Brain pericyte (primary cell): ENCODE measurements at regions not wholly inside any gene's neighbourhood (a gene's known extent, or its start where the extent isn't known, plus 50 kb on each side); places are given as distances from the start of the nearest gene placed in this dataset.

ENCODE experiments used
- DNase-seq: peaks from one replicate; pipeline ENCODE4 v3.0.0-alpha.2; 2012; ENCODE audit warnings: low read depth, low spot score

DNA sequence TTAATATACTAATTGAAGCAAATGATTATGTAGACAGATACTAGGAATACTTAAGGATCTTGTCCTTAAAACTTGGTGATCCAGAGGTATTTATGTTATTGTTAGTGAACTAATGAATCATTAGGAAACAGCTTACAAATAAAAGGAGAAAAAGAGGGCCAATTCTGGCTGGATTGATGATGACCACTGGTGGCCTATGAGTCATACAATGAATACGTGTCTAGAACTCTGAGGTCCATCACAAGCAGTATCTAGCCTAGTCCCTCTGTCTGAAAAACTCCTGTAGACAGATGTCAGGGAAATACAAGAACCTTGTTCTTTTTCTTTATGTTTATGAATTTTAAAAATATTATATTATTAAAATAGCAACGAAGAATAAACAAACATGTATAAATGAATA, 51.7 kb upstream of the RTL1 start:
- DNase-seq: no peak

DNA sequence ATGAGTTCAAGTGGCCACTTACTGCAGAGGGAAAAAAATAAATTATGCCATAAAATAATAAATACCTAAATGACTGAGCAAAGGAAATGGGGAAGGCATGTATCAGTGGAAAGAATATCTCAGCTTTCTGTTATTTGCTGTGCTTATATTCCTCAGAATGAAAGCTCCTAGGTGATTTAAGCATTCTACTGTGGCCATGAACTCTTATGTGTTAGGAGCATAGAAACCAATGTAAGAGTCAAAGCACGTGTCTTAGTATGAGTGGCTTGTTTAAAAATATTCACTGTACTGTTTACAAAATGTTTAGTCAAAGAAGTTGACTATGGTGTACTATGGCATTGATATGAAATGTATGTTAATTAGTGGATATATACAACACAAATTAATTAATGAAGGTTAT, 59.0 kb upstream of the RTL1 start:
- DNase-seq: no peak

DNA sequence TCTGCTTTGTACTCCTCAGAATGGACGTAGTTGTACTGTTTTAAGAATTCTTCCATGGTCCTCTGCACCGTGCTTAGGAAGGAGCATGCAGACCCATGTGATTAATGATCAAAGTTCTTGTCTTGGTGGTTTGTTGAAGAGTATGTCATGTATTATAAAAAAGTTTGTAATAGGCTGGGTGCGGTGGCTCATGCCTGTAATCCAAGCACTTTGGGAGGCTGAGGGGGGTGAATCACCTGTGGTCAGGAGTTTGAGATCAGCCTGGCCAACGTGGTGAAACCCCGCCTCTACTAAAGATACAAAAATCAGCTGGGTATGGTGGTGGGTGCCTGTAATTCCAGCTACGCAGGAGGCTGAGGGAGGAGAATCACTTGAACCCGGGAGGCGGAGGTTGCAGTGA, 61.8 kb upstream of the RTL1 start:
- DNase-seq: no peak

- no peak for DNase-seq
Measured at GRCh38 chr14:100967178-100967577, 63.7 kb upstream of the RTL1 start.

- no peak for DNase-seq
Measured at GRCh38 chr14:100967930-100968329, 64.4 kb upstream of the RTL1 start.

DNA sequence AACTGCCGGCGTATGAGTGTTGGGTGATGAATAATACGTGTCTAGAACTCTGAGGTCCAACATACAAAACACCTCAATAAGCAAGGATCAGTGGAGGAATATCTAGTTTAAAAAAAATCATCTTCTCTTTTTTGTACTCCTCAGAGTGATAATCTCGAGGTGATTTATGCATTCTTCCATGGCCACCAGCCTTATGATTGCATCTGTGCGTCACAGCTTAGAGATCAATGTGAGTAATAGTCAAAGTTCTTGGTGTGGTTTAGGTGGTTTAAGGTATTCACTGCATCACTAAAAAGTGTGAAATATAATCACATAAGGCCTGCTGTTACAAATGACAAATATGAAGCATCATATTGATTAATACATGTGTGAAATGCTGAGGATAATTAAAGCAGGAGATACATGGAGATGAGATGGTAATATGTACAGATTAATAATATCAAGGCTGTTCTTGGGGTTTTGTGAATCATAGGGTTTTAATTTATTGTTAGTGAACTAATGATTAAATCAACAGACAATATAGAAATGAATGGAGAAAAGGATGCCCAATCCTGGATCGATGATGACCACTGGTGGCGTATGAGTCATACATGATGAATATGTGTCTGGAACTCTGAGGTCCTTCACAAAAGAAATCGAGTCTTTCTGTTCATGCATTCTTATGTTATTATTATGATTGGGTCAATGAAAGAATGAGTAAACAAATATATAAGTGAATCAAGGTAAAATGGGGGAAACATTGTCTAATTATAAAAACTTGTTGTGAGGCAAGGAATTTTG, 68.8 kb upstream of the RTL1 start:
- DNase-seq: no peak

DNA sequence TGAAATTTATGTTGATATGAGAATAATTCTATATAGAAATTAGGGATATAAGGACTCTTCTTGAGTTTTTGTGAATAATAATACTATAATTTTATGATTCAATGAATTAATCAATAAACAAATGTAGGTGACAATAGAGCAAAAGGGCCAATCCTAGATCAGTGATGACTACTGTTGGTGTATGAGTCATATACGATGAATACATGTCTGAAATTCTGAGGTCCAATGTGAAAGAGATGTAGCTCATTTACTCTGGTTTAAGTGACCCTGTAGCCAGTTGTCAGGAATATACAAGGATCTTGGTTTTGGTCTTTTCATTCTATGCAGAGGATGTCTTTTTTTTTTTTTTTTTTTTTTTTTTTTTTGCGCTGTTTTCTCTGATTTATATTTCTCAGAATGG, 72.1 kb upstream of the RTL1 start:
- no peak for DNase-seq

DNA sequence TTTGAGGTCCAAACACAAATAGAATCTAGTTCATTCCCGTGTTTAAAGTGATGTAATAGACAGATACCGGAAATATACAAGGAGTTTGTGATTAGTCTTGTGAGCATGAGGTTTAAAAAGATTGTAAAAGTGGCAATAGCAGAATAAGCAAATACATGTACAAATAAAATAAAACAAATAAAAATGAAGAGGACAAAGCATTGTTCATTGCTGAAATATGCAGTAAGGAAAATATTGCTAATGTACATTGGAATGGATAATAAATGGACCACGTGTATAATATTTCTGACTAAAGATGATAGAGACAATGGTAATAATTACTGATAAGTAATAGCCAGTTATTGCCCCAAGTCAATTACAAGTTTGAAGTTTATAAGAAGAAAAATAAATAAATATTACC, 75.6 kb upstream of the RTL1 start:
- DNase-seq: no peak

DNA sequence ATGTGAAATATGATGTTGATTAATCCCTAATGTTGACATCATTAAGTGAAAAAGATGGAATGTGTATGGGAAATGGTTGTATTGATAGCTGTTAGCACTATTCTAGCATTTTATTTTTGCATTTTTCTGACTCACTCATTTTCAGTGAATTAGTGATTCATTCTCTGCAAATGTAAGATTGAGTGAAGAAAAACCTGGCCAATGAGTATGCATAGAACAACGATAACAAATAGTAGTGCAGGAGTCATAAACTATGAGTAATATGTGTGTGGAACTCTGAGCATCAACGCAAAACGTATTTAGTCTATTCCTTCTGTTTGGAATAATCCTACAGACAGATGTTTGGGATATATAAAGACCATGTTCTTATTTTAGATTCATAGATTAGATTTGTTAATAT, 76.3 kb upstream of the RTL1 start:
- no peak for DNase-seq

GRCh38 chr14:100980823-100981222, 77.3 kb upstream of the RTL1 start:
- no peak for DNase-seq

DNA sequence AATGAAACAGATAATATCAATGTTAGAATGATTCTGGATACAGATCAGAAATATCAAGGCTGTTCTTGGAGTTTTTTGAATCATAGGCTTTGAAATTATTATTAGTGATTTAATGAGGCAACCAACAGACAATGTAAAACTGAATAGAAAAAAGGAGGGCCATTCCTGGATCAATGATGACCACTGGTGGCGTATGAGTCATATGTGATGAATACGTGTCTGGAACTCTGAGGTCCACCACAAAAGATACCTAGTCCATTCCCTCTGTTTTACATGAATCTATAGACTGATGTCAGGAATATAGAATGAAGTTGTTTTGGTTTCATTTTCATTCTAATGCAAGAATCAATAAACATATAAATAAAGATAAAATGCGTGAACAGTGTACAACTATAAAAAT, 78.3 kb upstream of the RTL1 start:
- DNase-seq: no peak

- DNase-seq: no peak
Measured at GRCh38 chr14:100982353-100982752, 78.8 kb upstream of the RTL1 start.

DNA sequence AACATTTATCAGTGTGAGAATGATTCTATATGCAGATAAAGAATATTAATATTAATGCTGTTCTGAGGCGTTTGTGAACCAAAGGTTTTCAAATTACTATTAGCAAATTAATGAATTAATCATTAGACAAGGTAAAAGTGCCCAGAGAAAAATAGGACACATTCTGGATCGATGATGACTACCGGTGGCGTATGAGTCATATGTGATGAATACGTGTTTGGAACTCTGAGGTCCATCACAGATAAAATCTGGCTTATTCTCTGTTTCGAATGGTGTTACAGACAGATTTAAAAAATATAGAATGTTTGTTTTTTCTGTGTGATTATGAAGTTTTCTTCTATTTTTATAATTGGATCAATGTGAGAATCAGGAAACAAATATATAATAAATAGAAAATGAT, 79.2 kb upstream of the RTL1 start:
- DNase-seq: no peak

- DNase-seq: no peak
Measured at GRCh38 chr14:100983710-100984109, 80.2 kb upstream of the RTL1 start.

DNA sequence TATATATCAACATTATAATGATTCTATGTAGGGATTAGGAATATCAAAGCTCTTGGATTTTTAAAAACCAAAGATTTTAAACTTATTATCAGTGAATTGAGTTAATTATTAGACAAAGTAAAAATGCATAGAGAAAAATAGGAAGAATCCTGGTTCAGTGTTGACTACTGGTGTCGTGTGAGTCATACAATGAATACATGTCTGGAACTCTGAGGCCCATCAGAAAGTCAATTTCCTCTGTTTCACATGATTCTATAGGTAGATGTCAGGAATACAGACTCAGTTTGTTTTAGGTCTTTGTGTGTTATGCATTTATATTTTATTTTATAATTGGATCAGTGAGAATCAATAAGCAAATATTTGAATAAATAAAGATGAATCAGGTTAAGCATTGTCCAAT, 84.5 kb upstream of the RTL1 start:
- no peak for DNase-seq

- no peak for DNase-seq
Measured at GRCh38 chr14:100988411-100988900, 84.9 kb upstream of the RTL1 start.

DNA sequence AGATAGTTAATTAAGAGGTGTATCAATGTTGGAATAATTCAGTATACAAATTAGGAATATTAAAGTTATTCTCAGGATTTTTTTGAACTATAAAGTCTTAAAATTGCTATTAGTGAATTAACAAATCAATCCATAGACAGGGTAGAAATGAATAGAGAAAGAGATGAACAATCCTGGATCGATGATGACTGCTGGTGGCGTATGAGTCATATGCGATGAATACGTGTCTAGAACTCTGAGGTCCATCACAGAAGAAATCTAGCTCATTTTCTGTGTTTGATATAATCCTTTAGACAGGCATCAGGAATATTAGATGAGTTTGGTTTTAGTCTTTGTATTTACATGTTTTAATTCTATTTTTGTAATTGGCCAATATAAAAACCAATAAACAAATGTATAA, 85.4 kb upstream of the RTL1 start:
- DNase-seq: no peak

DNA sequence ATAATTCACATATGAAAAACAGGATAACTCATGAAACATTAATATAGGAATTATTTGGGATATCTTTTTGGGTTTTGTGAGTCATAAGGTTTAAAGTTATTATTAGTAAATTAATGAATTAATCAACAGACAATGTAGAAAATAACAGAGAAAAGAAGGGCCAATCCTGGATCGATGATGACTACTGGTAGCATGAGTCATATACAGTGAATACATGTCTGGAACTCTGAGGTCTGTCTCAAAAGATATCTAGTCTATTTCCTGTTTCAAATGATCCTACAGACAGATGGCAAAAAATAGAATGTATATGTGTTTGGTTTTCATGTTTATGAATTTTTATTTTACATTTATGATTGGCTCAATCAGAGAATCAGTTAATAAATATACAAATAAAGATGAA, 86.4 kb upstream of the RTL1 start:
- DNase-seq: no peak

DNA sequence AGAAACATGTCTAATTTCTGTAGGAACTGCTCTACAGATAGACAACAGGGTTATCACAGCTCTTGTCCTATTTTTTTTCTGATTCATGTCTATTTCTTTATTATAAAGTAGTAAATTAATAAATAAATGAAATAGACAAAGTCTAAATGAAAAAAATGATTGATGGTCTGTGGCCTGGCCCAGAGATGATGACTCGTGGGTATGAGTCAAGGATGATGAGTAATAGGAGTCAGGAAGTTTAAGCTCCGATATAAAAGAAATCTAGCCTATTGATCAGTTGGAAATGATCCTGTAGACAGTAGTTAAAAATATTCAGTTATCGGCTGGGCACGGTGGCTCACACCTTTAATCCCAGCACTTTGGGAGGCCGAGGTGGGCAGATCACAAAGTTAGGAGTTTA, 90.6 kb upstream of the RTL1 start:
- no peak for DNase-seq

DNA sequence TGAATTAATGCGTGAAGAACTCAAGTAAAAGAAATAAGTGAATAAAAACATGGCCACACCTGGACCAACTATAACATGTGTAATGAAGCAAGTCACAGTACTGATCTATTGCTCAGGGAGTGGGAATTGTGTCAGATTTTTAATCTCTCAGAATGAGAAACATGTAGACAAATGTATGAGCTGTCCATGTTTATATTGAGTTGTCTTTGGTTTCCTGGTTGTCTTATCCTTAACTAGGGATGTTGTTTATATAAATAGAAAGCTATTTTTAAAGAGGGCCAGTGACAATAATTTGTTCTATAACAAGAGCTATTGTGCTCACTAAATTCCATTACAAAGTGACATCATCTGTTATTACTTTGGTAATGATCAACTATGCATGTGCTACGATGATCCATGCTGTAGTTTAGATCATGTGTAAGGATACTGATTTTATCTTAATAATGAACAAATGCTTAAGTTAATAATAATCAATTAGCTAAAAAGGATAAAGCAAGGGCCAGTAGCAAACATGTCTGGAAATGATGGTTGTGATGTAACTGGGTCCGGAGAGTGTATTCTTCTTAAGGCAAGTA, 91.3 kb upstream of the RTL1 start:
- DNase-seq: no peak

DNA sequence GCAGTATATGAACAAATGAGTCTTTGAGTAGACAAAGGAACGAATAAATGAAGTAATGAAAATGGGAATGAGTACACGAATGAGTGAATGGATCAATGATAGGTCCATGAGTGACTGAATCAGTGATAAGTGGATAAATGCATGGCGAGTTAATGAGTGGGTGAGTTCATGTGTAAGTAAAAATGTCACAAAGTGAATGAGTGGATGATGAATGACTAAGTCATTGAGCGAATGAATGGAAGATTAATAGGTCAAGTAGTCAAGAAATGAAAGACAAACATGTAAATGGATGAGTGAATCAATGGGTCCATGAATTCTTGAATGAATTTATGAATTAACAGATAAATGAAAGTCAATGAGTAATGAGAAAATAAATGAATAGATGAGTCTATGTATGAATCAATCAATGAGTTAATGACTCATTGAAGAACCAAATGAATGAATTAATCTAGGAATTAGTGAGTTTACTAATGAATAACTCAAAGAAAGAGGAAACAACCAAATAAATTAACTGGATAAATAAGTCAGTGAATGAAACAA, 97.3 kb upstream of the RTL1 start:
- DNase-seq: no peak

- no peak for DNase-seq
Measured at GRCh38 chr14:101001311-101002069, 98.0 kb upstream of the RTL1 start.

DNA sequence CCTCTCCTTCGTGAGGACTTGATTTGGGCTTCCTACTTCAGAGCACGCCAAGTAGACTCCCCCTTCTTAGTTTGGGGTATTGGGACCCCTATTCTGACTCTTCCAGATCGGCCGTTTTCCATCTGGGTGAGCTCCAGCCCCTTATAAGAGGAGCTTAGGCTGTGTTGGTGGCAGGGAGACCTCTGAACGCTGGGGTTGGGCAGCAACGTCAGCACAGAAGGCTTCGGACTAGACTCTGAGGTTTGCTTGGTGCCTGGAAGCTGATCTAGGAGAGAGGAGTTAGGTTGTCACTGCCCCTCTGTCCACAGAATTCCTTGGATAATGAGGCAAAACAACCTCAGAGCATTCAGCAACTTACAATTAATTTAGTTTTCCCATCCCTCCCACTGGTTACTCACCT, 99.2 kb upstream of the RTL1 start:
- no peak for DNase-seq
